D721Med (cell line): ENCODE measurements at regions not wholly inside any gene's neighbourhood (a gene's known extent, or its start where the extent isn't known, plus 50 kb on each side); places are given as distances from the start of the nearest gene placed in this dataset.
A peak's percentile ranks its signal among the peaks of the same experiment; 100 is the strongest.

Experiments used
- DNase-seq: peaks from one replicate; pipeline ENCODE4 v3.0.0; 2011; ENCODE audit warnings: low spot score; ENCODE audit not compliant: insufficient read length
- FAIRE-seq: peaks from 2 replicates; lab custom pipeline; 2011; peaks lifted over from hg19 to GRCh38; lab: Jason Lieb, UNC
- TF ChIP-seq, protein P1 (sequence below): IDR thresholded peaks from 2 replicates; pipeline ENCODE4 v1.5.1; 2012; ENCODE audit warnings: mild to moderate bottlenecking, control low read depth; ENCODE audit not compliant: insufficient read depth; ENCODE audit errors: missing control alignments

DNA sequence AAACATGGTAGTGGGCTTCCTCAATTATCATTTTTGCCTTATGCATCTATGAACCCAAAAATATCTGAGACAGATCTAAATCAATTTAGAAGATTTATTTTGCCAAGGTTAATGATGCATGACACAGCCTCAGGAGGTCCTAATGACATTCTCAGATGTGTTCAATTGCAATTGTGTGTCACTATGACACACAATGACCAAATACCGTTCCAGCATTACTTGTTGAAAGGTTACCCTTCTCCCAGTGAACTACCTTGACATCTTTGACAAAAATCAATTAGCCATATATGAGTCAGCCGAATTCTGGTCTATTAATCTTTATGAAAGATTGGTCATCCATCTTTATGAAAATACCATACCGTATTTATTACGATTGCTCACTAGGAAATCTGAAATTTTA lies 592.5 kb upstream of the GJE1 start:
- TF ChIP-seq, protein P1, sequence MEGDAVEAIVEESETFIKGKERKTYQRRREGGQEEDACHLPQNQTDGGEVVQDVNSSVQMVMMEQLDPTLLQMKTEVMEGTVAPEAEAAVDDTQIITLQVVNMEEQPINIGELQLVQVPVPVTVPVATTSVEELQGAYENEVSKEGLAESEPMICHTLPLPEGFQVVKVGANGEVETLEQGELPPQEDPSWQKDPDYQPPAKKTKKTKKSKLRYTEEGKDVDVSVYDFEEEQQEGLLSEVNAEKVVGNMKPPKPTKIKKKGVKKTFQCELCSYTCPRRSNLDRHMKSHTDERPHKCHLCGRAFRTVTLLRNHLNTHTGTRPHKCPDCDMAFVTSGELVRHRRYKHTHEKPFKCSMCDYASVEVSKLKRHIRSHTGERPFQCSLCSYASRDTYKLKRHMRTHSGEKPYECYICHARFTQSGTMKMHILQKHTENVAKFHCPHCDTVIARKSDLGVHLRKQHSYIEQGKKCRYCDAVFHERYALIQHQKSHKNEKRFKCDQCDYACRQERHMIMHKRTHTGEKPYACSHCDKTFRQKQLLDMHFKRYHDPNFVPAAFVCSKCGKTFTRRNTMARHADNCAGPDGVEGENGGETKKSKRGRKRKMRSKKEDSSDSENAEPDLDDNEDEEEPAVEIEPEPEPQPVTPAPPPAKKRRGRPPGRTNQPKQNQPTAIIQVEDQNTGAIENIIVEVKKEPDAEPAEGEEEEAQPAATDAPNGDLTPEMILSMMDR: no peak
- DNase-seq (no peak), FAIRE-seq (no peak)

DNA sequence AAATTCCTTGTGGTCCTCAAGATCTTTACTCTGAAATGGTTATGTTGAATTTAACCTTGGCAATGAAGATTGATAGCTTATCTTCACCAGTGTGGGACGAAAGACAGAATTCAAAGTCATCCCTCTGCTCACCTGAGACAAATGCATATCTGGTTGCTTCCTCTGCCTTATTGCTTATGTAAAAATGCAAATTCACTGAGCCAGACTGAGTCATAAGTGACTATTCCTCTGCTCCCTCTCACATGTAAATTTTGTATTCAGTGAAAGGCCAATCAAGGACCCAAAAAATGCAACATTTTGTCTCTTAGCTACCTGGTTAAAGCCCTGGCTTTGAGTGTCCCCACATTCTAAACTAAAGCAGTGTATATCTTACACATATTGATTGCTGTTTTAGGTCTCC lies 593.1 kb upstream of the GJE1 start:
- FAIRE-seq: no peak
- DNase-seq: no peak
- TF ChIP-seq, protein P1: no peak

DNA sequence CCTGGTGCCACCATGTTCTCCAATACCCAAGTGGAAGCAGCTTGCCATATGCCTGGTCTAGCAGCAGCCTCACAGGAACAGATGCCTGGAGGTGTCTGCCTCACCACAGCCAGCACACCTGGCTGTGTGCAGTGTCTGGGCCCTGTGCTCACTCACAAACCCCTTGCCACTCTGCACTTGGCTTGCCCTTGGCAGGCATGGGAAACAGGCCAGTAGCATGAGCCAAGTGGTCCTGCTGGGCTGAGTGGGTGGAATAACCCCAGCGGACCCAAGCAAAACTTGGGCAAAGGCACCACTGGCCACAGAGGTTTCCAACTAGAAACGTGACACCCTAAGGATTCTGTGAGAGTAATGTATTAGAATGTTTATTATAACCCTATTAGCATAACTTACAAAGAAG lies 600.5 kb upstream of the GJE1 start:
- no peak for FAIRE-seq
- TF ChIP-seq, protein P1: no peak
- DNase-seq: no peak

DNA sequence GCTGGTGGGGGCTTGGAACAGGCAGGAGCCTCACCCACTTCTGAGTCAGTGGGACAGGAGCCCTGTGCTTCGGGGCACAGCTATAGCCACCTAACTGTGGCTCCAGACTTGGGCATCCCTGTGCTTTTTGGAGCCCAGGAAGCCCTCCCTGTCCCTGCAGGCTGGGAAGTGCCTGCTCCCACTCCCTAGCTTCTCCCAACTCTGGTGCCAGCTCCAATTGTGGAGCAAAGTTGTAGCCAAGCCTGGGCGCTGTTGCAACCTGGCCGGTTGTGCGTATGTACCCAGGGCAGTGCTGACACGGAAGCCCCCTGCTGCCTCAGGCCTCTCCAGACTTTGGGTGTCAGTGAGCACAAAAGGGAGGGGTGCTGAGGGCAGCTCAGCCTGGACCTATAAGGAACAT lies 601.7 kb upstream of the GJE1 start:
- TF ChIP-seq, protein P1: no peak
- DNase-seq (no peak), FAIRE-seq (no peak)

DNA sequence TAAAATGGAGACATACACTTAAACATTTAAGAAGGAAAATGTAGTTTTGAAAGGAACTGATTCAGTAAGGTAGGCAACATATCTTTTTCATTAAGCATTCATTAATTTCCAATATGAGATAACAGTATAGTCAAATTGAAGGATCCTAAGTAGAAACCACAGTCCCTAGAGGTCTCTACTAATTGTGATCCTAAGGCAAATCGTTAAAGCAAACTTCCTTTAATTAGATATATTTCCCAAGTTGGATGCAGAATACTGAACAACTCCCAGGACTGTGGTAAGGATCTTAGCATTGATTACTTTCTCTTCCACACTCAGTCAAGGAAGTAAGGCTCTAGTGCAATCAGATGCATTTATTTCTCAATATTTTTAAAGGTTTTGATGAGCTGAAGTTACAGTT lies 604.1 kb upstream of the GJE1 start:
- TF ChIP-seq, protein P1: no peak
- no peak for DNase-seq
- FAIRE-seq: peak; percentile 70

DNA sequence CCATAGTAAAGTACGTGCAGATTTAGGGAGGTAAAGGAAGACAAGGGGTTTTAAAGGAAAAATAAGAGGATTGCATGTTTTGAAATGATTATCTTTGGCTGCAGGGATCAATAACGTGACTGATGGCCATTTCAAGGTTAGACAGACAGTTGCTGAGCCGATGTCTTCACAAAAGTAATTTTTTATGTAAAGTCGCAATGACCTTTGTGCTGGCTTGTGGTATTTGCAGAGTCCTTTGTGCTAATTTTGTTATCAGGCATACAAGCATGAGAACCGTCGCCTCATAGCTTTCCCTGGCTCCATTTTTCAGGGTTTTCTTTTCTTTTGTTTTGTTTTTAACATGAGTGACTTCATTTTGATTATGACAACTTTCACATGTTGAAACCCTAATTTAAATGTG lies 605.7 kb upstream of the GJE1 start:
- FAIRE-seq (peak; percentile 38), DNase-seq (no peak)
- TF ChIP-seq, protein P1: no peak

DNA sequence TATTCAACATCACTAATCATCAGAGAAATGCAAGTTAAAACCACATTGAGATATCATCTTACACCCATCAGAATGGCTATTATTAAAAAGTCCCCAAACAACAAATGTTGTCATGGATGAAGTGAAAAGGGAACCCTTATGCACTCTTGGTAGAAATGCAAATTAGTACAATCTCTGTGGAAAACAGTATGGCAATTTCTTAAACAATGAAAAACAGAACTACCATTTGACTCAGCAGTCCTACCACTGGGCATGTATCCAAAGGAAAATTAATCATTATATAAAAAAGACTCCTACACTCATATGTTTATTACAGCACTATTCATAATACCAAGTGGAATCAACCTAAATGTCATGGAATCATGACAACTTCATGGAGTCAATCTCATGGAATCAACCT lies 611.3 kb upstream of the GJE1 start:
- FAIRE-seq: no peak
- TF ChIP-seq, protein P1: no peak
- DNase-seq: no peak
